Natural killer cell (primary cell): ENCODE measurements at regions not wholly inside any gene's neighbourhood (a gene's known extent, or its start where the extent isn't known, plus 50 kb on each side); places are given as distances from the start of the nearest gene placed in this dataset.

Experiments used
- ATAC-seq, 3 donors: fragments of 150-1000 bp in 2 of 3; fragments of 200-7000 bp in 1 of 3; cut with Tn5 transposase; 1 replicate in 1 of 3; 2 replicates in 2 of 3; pipeline ENCODE4 v1.10.0; 2021; ENCODE audit warnings: mild to moderate bottlenecking in 2 of 3, moderate library complexity in 2 of 3
- DNase-seq, 2 donors: peaks; one replicate each; pipeline versions ENCODE4 v3.0.0 to v3.0.0-alpha.2; 2013 to 2021; ENCODE audit warnings: mixed read lengths in 1 of 2
- H3K27ac ChIP-seq: one replicate; pipeline ENCODE4 v1.5.1; 2013; ENCODE audit warnings: mild to moderate bottlenecking, low read length
- H3K27me3 ChIP-seq: one replicate; pipeline ENCODE4 v1.6.1; 2013; ENCODE audit warnings: low read length; ENCODE audit not compliant: control insufficient read depth, insufficient read depth
- H3K36me3 ChIP-seq: one replicate; pipeline ENCODE4 v1.6.1; 2013; ENCODE audit warnings: low read length; ENCODE audit not compliant: control insufficient read depth, insufficient read depth
- H3K4me1 ChIP-seq: one replicate; pipeline ENCODE4 v1.6.1; 2013; ENCODE audit warnings: low read length; ENCODE audit not compliant: control insufficient read depth, insufficient read depth
- H3K4me3 ChIP-seq: one replicate; pipeline ENCODE4 v1.5.1; 2013; ENCODE audit warnings: low read length
- H3K9me3 ChIP-seq: one replicate; pipeline ENCODE4 v1.6.1; 2013; ENCODE audit warnings: low read length; ENCODE audit not compliant: control insufficient read depth, insufficient read depth
- H3K27ac Mint-ChIP-seq, 2 donors: one replicate each; pipeline ENCODE4 v1.8.0; 2022; ENCODE audit warnings: mild to moderate bottlenecking in 2 of 2, mixed read lengths in 2 of 2, moderate library complexity in 1 of 2
- H3K27me3 Mint-ChIP-seq, 2 donors: one replicate each; pipeline ENCODE4 v1.8.0; 2022; ENCODE audit warnings: low read depth in 2 of 2, mixed read lengths in 2 of 2
- H3K36me3 Mint-ChIP-seq: one replicate; pipeline ENCODE4 v1.8.0; 2022; ENCODE audit warnings: mixed read lengths
- H3K4me1 Mint-ChIP-seq, 2 donors: one replicate each; pipeline ENCODE4 v1.8.0; 2022; ENCODE audit warnings: mixed read lengths in 2 of 2
- H3K4me3 Mint-ChIP-seq: one replicate; pipeline ENCODE4 v1.8.0; 2022; ENCODE audit warnings: mild to moderate bottlenecking, moderate library complexity, mixed read lengths
- H3K9me3 Mint-ChIP-seq, 2 donors: one replicate each; pipeline ENCODE4 v1.8.0; 2022; ENCODE audit warnings: mixed read lengths in 2 of 2
- WGBS: methylation state at CpG from one replicate; pipeline ENCODE4 v1.1.7; 2013; ENCODE audit warnings: missing lambda C conversion rate; ENCODE audit not compliant: insufficient coverage; 5-methylcytosine and 5-hydroxymethylcytosine counted together
- intact Hi-C: fragments of 100-400 bp; cut with micrococcal nuclease; formaldehyde crosslinking; loops from one replicate; pipeline ENCODE4 v1.14.2; 2022
- TF ChIP-seq, protein P1 (sequence below): fragments of 200-600 bp; IDR thresholded peaks from one replicate; pipeline ENCODE4 v1.8.0; 2022; ENCODE audit warnings: antibody characterized with exemption

DNA sequence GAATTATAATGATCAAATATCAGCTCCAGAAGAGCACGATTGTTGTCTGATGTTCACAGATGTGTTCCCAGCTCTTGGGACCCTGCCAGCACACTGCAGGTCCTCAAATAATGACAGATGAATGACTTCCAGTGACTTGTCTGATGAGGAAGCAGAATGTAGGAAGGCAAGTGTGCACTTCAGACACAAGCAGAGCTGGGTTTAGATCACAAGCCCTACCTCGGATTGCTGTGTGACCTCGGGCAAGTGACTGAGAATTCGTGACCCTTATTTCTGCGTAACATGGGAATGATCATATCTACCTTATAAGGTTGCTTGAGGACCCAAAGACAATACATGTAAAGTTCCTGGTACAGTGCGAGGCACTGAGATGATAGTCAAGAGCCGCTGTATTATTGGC is 182.2 kb downstream of the ABCC12 start:
- Mint-ChIP-seq H3K4me3 (no peak overlapping the region), H3K9me3 (peaks cover 2 to 7% of the 10 kb centered on the region in 2 donors), H3K27me3 (peaks cover 0 to 5% of the 10 kb centered on the region in 2 donors), H3K4me1 (no peaks in the 10 kb centered on the region), H3K36me3 (no peaks in the 10 kb centered on the region), H3K27ac (no peak overlapping the region)
- intact Hi-C loops = no loop called here
- no peak overlapping the region for H3K4me3 ChIP-seq
- no peaks in the 10 kb centered on the region for H3K27me3 ChIP-seq
- H3K4me1 ChIP-seq = no peaks in the 10 kb centered on the region
- TF ChIP-seq, protein P1, sequence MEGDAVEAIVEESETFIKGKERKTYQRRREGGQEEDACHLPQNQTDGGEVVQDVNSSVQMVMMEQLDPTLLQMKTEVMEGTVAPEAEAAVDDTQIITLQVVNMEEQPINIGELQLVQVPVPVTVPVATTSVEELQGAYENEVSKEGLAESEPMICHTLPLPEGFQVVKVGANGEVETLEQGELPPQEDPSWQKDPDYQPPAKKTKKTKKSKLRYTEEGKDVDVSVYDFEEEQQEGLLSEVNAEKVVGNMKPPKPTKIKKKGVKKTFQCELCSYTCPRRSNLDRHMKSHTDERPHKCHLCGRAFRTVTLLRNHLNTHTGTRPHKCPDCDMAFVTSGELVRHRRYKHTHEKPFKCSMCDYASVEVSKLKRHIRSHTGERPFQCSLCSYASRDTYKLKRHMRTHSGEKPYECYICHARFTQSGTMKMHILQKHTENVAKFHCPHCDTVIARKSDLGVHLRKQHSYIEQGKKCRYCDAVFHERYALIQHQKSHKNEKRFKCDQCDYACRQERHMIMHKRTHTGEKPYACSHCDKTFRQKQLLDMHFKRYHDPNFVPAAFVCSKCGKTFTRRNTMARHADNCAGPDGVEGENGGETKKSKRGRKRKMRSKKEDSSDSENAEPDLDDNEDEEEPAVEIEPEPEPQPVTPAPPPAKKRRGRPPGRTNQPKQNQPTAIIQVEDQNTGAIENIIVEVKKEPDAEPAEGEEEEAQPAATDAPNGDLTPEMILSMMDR = no peak
- H3K9me3 ChIP-seq = no peaks in the 10 kb centered on the region
- DNase-seq = no peak
- WGBS = 90% methylated on average over 7 of the region's 7 CpGs
- ATAC-seq = no peak
- H3K27ac ChIP-seq = no peak overlapping the region
- H3K36me3 ChIP-seq = no peaks in the 10 kb centered on the region

DNA sequence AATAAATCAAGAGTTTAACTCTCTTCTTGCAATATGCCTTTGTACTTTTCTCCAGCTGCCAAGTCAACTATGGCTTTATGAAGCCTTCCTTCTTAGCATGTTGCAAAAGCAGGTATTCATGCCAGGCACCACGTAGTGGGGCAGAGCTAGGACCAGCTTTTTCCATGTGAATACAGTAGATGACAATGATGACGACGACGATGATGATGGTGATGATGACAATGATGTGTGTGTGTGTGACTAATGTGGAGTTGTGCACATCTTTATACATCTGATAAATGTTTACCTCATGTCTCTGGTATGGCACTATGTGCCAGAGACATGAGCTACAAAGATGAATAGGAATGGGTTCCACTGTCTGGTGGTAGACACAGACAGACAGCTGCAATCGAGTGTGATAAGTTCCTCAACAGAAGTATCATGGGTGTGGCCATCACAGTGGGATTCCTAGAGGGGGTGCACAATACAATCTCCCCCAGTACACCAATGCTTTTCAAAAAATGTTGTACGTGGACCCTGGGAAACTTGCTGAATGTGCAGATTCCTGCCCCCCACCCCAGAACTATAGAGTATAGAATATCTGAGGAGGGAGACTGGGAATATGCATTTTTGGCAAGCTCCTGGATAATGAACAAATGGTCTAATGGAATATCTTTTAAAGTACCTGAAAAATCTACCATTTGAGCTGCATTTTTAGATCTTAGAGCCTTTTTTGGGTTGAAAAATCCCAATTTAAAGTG is 183.4 kb downstream of the ABCC12 start:
- Mint-ChIP-seq H3K9me3 (peaks cover 2 to 7% of the 10 kb centered on the region in 2 donors), H3K27ac (no peak overlapping the region), H3K4me3 (no peak overlapping the region), H3K27me3 (peaks cover 0 to 5% of the 10 kb centered on the region in 2 donors), H3K4me1 (no peaks in the 10 kb centered on the region), H3K36me3 (no peaks in the 10 kb centered on the region)
- Histone ChIP-seq H3K36me3 (no peaks in the 10 kb centered on the region), H3K27ac (no peak overlapping the region), H3K9me3 (no peaks in the 10 kb centered on the region), H3K27me3 (no peaks in the 10 kb centered on the region), H3K4me1 (no peaks in the 10 kb centered on the region), H3K4me3 (no peak overlapping the region)
- no peak for DNase-seq
- TF ChIP-seq, protein P1 = no peak
- intact Hi-C loops = no loop called here
- ATAC-seq = no peak
- 72% methylated on average over 5 of the region's 6 CpGs for WGBS

DNA sequence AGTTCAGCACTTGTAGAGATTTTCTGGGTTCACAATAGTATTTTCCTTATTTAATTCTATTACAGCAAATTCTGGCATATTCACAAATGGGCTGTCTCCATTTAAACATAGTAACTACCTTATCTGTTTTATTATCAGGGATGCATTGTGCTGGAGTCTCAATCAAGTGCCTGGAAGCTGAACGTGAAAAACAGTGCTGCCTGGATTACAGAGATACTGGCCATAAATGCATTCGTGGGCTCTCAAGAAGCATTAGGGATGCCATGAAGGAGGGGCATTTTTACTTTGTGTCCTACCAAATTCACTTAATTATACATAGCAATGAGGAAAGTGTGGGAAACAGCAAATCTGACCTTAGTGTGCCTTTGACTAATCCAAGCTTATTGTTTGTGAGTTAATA is 184.6 kb downstream of the ABCC12 start:
- Histone ChIP-seq H3K4me3 (no peak overlapping the region), H3K27ac (no peak overlapping the region), H3K4me1 (no peaks in the 10 kb centered on the region), H3K9me3 (no peaks in the 10 kb centered on the region), H3K27me3 (no peaks in the 10 kb centered on the region), H3K36me3 (no peaks in the 10 kb centered on the region)
- Mint-ChIP-seq H3K4me3 (no peak overlapping the region), H3K9me3 (peaks cover 2 to 7% of the 10 kb centered on the region in 2 donors), H3K4me1 (no peaks in the 10 kb centered on the region), H3K27me3 (peaks cover 0 to 5% of the 10 kb centered on the region in 2 donors), H3K36me3 (no peaks in the 10 kb centered on the region), H3K27ac (no peak overlapping the region)
- ATAC-seq (no peak), DNase-seq (no peak)
- intact Hi-C loops = no loop called here
- TF ChIP-seq, protein P1 = no peak
- 62% methylated on average over 2 of the region's 2 CpGs for WGBS
